CD4-positive, alpha-beta T cell treated with Interleukin-15 for 1 hour (primary cell): ENCODE measurements at regions not wholly inside any gene's neighbourhood (a gene's known extent, or its start where the extent isn't known, plus 50 kb on each side); places are given as distances from the start of the nearest gene placed in this dataset.
"Not testable (repeated sequence)": the region's sequence is repeated elsewhere in the genome, so short reads cannot be mapped to it uniquely, and the experiment has no call there.

Experiments used
- DNase-seq: peaks from one replicate; pipeline ENCODE4 v3.0.0-alpha.2; 2020

DNA sequence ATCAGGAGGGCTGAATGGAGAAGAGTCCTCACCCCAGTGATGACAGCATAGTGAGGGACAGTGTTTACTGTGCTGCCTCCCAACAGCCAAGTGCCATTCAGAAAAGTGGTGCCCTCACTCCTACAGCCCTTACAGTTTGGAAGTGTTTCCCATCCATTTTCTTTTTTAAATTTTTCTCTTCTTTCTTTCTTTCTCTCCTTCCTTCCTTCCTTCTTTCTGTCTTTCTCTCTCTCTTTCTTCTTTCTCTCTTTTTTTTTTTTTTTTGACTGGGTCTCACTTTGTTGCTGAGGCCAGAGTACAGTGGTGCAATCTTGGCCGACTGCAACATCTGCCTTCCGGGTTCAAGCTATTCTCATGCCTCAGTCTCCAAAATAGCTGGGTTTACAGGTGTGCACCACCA lies 755.3 kb downstream of the UQCRFS1 start:
- DNase-seq = no peak

GRCh38 chr19:28456708-28457320 lies 756.1 kb downstream of the UQCRFS1 start:
- no peak for DNase-seq

DNA sequence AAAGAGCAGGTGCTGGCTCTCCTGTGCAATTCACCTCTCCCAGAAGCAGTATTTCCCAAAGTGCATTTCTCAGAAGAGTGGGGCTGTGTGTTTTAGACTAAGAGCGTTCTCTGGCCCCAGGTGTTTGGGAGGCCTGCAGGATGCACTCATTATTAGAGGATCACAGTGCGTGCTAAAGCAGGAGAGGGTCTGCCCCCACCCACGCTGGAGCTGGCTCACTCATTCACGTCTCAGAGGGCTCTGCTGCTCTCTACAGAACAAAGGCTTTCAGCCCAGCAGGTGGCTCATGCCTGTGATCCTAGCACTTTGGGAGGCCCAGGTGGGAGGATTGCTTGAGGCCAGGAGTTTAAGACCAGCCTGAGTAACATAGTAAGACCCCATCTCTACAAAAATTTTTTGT lies 756.7 kb downstream of the UQCRFS1 start:
- DNase-seq = no peak

- no peak for DNase-seq
Measured at GRCh38 chr19:28454083-28454482, 758.9 kb downstream of the UQCRFS1 start.

- DNase-seq = no peak
Measured at GRCh38 chr19:28453420-28453819, 759.5 kb downstream of the UQCRFS1 start.

GRCh38 chr19:28449803-28450202 lies 763.1 kb downstream of the UQCRFS1 start:
- DNase-seq = no peak

- DNase-seq = no peak
Measured at GRCh38 chr19:28446511-28446910, 766.4 kb downstream of the UQCRFS1 start.

DNA sequence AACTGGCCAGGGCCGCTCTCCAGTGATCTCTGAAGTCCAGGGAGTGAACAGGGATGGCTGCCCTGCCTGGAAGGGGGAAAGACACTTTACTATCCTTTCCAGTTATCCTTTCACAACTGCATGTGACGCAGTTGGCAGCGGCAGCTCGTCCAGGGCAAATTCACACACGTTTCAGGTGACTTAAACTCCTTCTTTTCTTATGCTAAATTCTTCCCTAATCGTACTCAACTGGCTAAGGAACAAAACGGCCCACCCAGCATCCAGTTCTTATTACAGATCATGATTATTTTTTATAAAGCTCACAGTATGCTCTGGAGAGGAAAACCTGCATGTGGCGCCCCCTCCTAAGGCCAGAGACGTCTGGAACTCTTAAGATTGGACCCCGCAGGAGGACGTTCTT lies 767.1 kb downstream of the UQCRFS1 start:
- DNase-seq = no peak

DNA sequence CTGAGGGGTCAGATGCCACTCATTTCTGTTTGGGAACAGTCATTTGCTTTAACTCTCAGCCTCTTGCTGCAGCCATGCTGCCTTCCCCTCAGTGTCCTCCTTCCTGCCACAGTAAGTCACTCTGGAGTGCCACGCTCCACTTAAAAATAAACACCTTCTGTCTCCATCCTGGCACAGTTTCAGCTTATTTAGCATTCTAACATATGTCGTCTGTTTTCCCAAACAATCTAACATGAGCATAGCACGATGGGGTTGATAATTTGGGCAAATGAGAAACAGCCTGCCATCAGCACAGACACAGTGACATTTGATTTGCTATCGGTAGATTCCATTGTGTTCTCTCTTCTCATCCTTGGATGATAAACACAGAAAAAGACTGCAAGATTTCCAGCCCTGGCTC lies 768.6 kb downstream of the UQCRFS1 start:
- no peak for DNase-seq

DNA sequence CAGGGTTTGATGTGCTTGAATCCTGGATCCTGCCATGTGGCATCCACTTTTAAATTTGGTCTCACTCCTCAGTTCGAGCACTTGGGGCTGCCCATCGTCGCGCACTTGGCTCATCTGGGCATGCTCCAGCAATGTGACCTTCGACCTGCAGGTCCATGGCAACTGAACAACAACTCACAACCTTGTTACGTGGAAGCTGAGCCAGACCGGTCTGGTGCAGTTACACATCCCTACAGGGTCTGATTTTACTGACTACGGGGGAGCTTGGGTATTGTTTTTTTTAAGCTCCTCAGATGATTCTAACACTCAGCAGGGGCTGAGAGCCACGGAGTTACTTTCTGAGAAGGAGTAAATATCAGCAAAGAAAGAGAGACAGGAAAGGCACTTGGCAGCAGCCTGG lies 769.6 kb downstream of the UQCRFS1 start:
- no peak for DNase-seq

DNA sequence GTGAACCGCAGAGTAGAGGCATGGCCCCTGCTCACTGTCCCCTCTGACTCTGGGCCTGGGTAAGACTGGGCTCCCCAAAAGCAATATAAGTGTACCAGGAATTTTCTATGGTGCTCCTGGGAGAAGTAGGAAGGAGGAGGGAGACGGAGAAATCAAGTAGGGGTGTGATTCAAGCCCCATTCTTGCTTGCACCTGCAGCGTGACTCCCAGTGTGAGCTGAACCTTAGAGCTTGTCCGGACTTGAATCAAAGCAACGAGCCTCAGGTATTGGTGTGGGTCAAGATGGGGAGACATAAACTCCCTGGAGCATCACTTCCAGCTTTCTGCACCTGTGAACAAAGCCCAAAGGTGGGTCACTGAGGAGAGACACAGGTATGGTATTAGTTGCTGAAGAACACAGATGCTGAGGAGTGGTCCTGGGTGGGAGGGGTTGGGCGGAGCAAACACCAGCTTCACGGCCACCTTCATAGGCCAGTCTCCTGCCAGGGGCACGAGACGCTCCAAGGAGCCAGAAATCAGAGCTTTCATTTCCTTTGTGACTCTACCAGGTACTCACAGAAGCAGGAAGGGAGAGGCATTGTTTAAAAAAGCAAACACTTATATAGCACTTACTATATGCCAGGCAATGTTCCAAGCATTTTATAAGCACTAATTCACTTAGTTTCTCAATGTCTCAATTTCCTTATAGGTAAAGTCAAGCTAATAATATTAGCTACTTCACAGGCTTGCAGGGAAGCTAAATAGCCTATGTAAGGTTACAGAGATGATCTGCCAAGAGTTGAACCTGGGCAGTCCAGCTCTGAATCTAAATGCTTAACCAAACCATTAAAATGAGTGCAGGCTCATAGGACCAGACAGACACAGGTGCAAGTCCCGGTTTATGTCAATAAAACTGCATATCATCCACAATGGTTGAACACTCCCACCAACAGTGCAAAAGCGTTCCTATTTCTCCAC lies 775.3 kb downstream of the UQCRFS1 start:
- DNase-seq = no peak

GRCh38 chr19:28436320-28436719 lies 776.6 kb downstream of the UQCRFS1 start:
- DNase-seq = no peak

DNA sequence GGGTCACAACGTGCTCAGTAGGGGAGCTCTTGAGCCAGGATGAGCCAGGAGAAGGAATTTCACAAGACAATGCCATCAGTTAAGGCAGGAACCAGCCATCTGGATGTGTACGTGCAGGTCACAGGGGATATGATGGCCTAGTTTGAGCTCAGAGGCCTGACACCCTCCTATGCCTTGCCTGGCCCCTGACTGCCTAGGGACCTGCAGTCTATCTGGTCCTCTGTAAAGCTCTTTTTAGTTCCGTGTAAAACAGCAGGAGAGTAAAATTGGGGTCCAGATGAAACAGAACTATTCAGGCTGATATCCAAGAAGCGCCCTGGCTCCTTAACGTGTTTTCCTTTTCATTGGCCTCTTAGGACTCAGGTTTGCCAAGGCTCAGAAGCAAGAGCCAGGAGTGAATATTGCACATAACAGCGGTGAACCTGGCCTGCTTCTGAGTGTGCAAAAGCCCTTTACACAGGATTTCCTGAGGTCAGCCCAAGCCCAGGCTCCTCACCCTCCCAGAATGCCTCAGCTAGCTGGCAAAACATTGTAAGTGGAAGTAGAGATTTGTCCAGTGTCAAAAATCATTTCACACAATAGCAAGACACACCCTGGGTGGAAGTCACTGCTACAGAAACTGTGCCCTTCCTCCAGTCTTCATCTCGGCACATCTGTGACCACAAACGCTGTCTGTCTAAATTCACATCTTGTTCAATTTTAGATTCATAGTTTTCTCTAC lies 777.2 kb downstream of the UQCRFS1 start:
- no peak for DNase-seq

DNA sequence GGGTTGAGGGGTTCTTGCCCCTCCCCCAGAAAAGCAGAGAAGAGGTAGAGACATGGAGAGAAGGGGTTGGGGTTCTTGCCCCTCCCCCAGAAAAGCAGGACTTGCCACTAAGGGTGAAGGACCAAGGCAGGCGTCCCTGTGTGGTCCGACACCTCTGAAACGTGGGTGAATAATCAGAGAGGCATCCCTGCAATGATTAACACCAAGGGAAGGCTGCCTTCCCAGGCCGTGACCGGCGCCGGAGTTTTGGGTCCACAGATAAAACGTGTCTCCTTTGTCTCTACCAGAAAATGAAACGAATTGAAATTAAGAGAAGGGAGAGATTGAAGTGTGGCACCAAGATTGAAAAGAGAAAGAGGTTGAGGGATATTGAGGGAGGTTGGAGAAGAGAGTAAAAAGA lies 778.2 kb downstream of the UQCRFS1 start:
- DNase-seq = not testable (repeated sequence)

- not testable (repeated sequence) for DNase-seq
Measured at GRCh38 chr19:28434365-28434764, 778.6 kb downstream of the UQCRFS1 start.

DNA sequence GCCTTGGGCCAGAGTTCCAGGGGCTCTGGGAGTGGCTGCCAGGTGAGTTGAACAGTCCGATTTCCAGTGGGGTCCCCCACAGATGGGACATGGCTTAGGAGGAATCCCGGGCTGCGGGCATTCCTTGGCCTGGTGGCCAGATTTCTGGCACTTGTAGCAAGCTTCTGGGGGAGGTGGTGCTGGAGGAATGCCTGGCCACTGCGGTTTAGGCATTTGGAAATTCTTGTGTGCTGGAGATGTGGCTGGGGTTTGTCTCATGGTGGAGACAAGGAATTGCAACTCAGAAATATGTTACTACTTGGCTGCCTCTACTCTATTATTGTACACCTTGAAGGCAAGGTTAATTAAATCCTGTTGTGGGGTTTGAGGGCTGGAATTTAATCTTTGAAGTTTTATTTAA lies 779.8 kb downstream of the UQCRFS1 start:
- not testable (repeated sequence) for DNase-seq

DNA sequence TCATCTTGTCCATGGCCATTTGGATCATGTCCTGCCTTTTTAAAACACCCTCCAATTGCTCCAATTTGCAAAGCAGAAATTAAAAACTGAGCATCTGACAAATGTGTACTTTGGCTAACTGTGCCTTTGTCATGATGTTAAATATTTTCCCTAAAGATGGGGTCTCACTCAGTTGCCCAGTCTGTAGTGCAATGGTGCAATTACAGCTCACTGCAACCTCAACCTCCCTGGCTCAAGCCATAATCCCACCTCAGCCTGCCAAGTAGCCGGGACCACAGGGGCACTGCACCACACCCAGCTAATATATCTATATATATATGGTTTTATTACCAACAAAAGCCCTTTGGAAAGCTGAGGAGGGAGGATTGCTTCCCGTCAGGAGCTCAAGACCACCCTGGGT lies 782.7 kb downstream of the UQCRFS1 start:
- no peak for DNase-seq

DNA sequence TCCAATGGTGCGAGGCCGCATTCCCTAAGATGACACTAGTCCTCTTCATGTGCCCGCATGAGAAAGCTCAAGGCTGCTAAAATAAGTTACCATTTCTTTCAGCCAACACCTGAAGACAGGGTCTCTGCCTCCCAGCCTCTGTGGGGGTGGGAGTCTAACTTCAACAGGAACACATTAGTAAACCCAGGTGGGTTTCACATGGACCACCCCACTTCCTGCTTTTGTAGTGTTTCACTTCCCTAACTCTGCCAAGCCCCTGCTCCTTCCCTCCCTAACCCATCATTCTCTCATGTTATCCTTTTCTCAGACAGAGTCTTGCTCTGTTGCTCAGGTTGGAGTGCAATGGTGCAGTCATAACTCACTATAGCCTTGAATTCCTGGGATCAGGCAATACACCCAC lies 783.6 kb downstream of the UQCRFS1 start:
- DNase-seq = no peak

DNA sequence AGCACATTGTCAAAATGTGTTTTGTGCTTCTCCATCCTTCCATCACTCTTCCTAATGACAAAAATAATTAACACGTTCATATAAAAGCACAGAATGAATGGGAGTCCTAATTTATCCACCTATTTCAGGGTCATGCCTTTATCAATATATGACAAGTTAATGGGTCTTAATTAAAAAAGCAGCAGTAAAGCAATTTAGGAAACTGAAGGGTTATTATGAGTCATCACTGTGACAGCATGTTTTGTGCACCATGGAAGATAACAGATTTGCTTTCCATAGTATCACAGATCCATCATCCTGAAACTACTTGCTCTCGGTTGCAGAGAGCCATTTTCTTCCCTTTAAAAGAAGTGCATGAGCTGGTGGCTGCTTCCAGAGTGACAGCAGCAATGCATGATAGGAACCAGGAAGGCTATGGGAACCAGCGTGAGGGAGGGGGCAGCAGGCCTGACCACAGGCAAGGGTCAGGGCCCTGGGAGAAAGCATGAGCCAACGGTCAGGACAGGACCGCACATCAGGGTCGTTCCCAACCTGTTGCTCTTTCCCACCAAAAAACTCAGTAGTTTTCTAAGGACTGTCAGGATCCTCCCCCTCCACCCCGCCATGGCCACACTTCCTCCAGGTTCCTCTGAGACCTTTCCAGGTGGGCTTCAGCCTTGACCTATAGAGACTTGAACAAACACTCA lies 784.1 kb downstream of the UQCRFS1 start:
- DNase-seq = no peak

GRCh38 chr19:28427376-28428083 lies 785.4 kb downstream of the UQCRFS1 start:
- no peak for DNase-seq

DNA sequence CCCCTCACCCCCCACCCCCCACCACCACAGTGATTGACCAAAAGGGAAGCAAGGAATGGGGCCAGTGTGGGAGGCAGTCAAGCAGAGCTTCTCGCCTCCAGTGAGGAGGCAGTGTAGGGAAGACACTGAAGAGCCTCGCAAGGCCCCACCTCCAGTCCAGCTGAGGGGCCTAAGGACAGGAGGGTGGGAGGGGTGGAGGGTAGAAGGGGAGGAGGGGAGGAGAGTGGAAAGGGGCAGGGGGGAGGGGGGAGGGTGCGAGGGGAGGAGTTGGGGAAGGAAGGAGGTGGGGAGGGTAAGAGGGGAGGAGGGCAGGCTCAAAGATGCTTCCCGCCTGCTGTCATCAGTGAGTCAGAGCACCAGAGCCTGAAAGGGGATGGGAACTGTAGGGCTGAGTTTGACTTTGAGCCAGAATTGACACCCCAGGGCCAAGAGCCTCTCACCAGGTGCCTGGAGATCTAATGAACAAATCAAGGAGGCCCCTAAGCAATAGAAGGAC lies 786.2 kb downstream of the UQCRFS1 start:
- no peak for DNase-seq

- DNase-seq = no peak
Measured at GRCh38 chr19:28426110-28426729, 786.7 kb downstream of the UQCRFS1 start.
